NCI-H460 (cell line): ENCODE measurements at regions not wholly inside any gene's neighbourhood (a gene's known extent, or its start where the extent isn't known, plus 50 kb on each side); places are given as distances from the start of the nearest gene placed in this dataset.
A peak's percentile ranks its signal among the peaks of the same experiment; 100 is the strongest.

Experiments used
- DNase-seq: peaks from one replicate; pipeline ENCODE4 v3.0.0-alpha.2; 2016; ENCODE audit warnings: low read depth; ENCODE audit errors: extremely low read depth

- DNase-seq = no peak
These were observed 337.8 kb upstream of the CBLB start for GRCh38 chr3:106206613-106207012.

- no peak for DNase-seq
These were observed 339.4 kb upstream of the CBLB start for GRCh38 chr3:106208251-106208650.

GRCh38 chr3:106208967-106209366 lies 340.2 kb upstream of the CBLB start:
- DNase-seq = peak; percentile 41

- DNase-seq = no peak
These were observed 340.7 kb upstream of the CBLB start for GRCh38 chr3:106209482-106209881.

GRCh38 chr3:106210923-106211322 lies 342.1 kb upstream of the CBLB start:
- no peak for DNase-seq

- no peak for DNase-seq
These were observed 343.9 kb upstream of the CBLB start for GRCh38 chr3:106212665-106213222.

GRCh38 chr3:106213954-106214353 lies 345.1 kb upstream of the CBLB start:
- no peak for DNase-seq

- no peak for DNase-seq
These were observed 345.8 kb upstream of the CBLB start for GRCh38 chr3:106214641-106215040.

- no peak for DNase-seq
These were observed 346.2 kb upstream of the CBLB start for GRCh38 chr3:106215047-106215446.

- DNase-seq = no peak
These were observed 348.9 kb upstream of the CBLB start for GRCh38 chr3:106217745-106218144.

- DNase-seq = no peak
These were observed 358.3 kb upstream of the CBLB start for GRCh38 chr3:106227068-106227467.

GRCh38 chr3:106228271-106228670 lies 359.5 kb upstream of the CBLB start:
- DNase-seq = no peak

- no peak for DNase-seq
These were observed 360.9 kb upstream of the CBLB start for GRCh38 chr3:106229495-106230278.

GRCh38 chr3:106231086-106231485 lies 362.3 kb upstream of the CBLB start:
- no peak for DNase-seq

GRCh38 chr3:106232956-106233355 lies 364.1 kb upstream of the CBLB start:
- DNase-seq = no peak

GRCh38 chr3:106239195-106239697 lies 370.4 kb upstream of the CBLB start:
- DNase-seq = no peak

GRCh38 chr3:106241593-106241992 lies 372.8 kb upstream of the CBLB start:
- no peak for DNase-seq

- no peak for DNase-seq
These were observed 374.0 kb upstream of the CBLB start for GRCh38 chr3:106242781-106243180.

GRCh38 chr3:106245400-106245799 lies 376.6 kb upstream of the CBLB start:
- DNase-seq = no peak

GRCh38 chr3:106247902-106248684 lies 379.3 kb upstream of the CBLB start:
- DNase-seq = no peak

GRCh38 chr3:106249159-106249558 lies 380.3 kb upstream of the CBLB start:
- DNase-seq = no peak

- no peak for DNase-seq
These were observed 381.2 kb upstream of the CBLB start for GRCh38 chr3:106249981-106250380.
